GM23338 (cell line): ENCODE measurements at regions not wholly inside any gene's neighbourhood (a gene's known extent, or its start where the extent isn't known, plus 50 kb on each side); places are given as distances from the start of the nearest gene placed in this dataset.

Experiments
- ATAC-seq: fragments of 200-7000 bp; cut with Tn5 transposase; 3 replicates; pipeline ENCODE4 v1.9.1; 2020
- DNase-seq: peaks from one replicate; pipeline ENCODE4 v3.0.0-alpha.2; 2015; ENCODE audit warnings: low spot score
- H2AFZ ChIP-seq: fragments of 200-600 bp; sonication (generic); 2 replicates; pipeline ENCODE4 v1.8.0; 2016; ENCODE audit warnings: antibody characterized with exemption, mild to moderate bottlenecking, moderate library complexity
- H3F3A ChIP-seq: fragments of 200-600 bp; sonication (generic); replicated peaks from 2 replicates; pipeline ENCODE4 v1.8.0; 2017; ENCODE audit warnings: antibody characterized with exemption, mixed run types, low read depth
- H3K27ac ChIP-seq: fragments of 200-600 bp; sonication (generic); 2 replicates; pipeline ENCODE4 v1.6.1; 2016; ENCODE audit warnings: low read depth
- H3K27me3 ChIP-seq: fragments of 200-600 bp; sonication (generic); 2 replicates; pipeline ENCODE4 v1.8.0; 2016; ENCODE audit warnings: mild to moderate bottlenecking, mixed run types, moderate library complexity; ENCODE audit not compliant: insufficient read depth
- H3K36me3 ChIP-seq: fragments of 200-600 bp; sonication (generic); 2 replicates; pipeline ENCODE4 v1.8.0; 2016; ENCODE audit warnings: mild to moderate bottlenecking; ENCODE audit not compliant: insufficient read depth
- H3K4me1 ChIP-seq: fragments of 200-600 bp; sonication (generic); 2 replicates; pipeline ENCODE4 v1.8.0; 2016; ENCODE audit warnings: mild to moderate bottlenecking, moderate library complexity; ENCODE audit not compliant: insufficient read depth
- H3K4me2 ChIP-seq: fragments of 200-600 bp; sonication (generic); 2 replicates; pipeline ENCODE4 v1.7.1; 2017; ENCODE audit warnings: mixed run types
- H3K4me3 ChIP-seq: fragments of 200-600 bp; sonication (generic); 2 replicates; pipeline ENCODE4 v1.6.1; 2016; ENCODE audit warnings: mixed run types
- H3K79me2 ChIP-seq: fragments of 200-600 bp; sonication (generic); replicated peaks from 2 replicates; pipeline ENCODE4 v1.8.0; 2017; ENCODE audit warnings: mild to moderate bottlenecking; ENCODE audit not compliant: insufficient read depth
- H3K9me2 ChIP-seq: fragments of 200-600 bp; sonication (generic); 2 replicates; pipeline ENCODE4 v1.8.0; 2017; ENCODE audit not compliant: insufficient read depth
- H4K20me1 ChIP-seq: fragments of 200-600 bp; sonication (generic); replicated peaks from 2 replicates; pipeline ENCODE4 v1.8.0; 2017; ENCODE audit warnings: mild to moderate bottlenecking; ENCODE audit not compliant: insufficient read depth
- H3K27ac Mint-ChIP-seq: 2 replicates; pipeline ENCODE4 v1.8.0; 2020; ENCODE audit warnings: inconsistent platforms, mild to moderate bottlenecking, moderate library complexity, mixed read lengths
- H3K27me3 Mint-ChIP-seq: 3 replicates; pipeline ENCODE4 v1.8.0; 2022; ENCODE audit warnings: low read depth, mild to moderate bottlenecking, moderate library complexity, mixed read lengths, inconsistent platforms; ENCODE audit not compliant: insufficient read depth, poor library complexity
- H3K36me3 Mint-ChIP-seq: 3 replicates; pipeline ENCODE4 v1.8.0; 2021; ENCODE audit warnings: low read depth, mild to moderate bottlenecking, inconsistent platforms, moderate library complexity, mixed read lengths
- H3K4me1 Mint-ChIP-seq: 3 replicates; pipeline ENCODE4 v1.8.0; 2020; ENCODE audit warnings: mild to moderate bottlenecking, inconsistent platforms, mixed read lengths
- H3K4me3 Mint-ChIP-seq: 3 replicates; pipeline ENCODE4 v1.8.0; 2021; ENCODE audit warnings: moderate library complexity, mild to moderate bottlenecking, inconsistent platforms, mixed read lengths
- H3K9me3 Mint-ChIP-seq: 3 replicates; pipeline ENCODE4 v1.8.0; 2020; ENCODE audit warnings: moderate library complexity, mild to moderate bottlenecking, inconsistent platforms, mixed read lengths
- CREB1 ChIP-seq: fragments of 250-450 bp; sonication (Bioruptor Pico); IDR thresholded peaks from 2 replicates; pipeline ENCODE4 v1.5.0; 2020; ENCODE audit warnings: low read depth, mild to moderate bottlenecking, moderate library complexity
- ETS1 ChIP-seq: IDR thresholded peaks from 2 replicates; pipeline ENCODE4 v1.6.1; 2016; ENCODE audit warnings: antibody characterized with exemption
- EZH2 ChIP-seq: fragments of 200-600 bp; sonication (generic); IDR thresholded peaks from one replicate; pipeline ENCODE4 v1.8.0; 2017; ENCODE audit warnings: antibody characterized with exemption, mild to moderate bottlenecking, low read depth; ENCODE audit not compliant: unreplicated experiment
- NANOG ChIP-seq: IDR thresholded peaks from 2 replicates; pipeline ENCODE4 v1.6.1; 2016; ENCODE audit warnings: antibody characterized with exemption, borderline replicate concordance
- STAT1 ChIP-seq: IDR thresholded peaks from one replicate; pipeline ENCODE4 v1.6.1; 2016; ENCODE audit warnings: antibody characterized with exemption; ENCODE audit not compliant: unreplicated experiment
- ZNF114 ChIP-seq: fragments of 250-450 bp; sonication (Bioruptor Pico); IDR thresholded peaks from 2 replicates; pipeline ENCODE4 v1.5.0; 2020; ENCODE audit warnings: mild to moderate bottlenecking, moderate library complexity
- ZNF331 ChIP-seq: fragments of 250-450 bp; sonication (Bioruptor Pico); IDR thresholded peaks from 2 replicates; pipeline ENCODE4 v1.5.0; 2020; ENCODE audit warnings: low read depth, mild to moderate bottlenecking, moderate library complexity
- TF ChIP-seq, protein P1 (sequence below): fragments of 250-450 bp; sonication (Bioruptor Pico); IDR thresholded peaks from 2 replicates; pipeline ENCODE4 v1.5.0; 2020; ENCODE audit warnings: mild to moderate bottlenecking, moderate library complexity
- TF ChIP-seq, protein P2 (sequence below), 2 experiments: fragments of 200-600 bp in 1 of 2; sonication (generic) in 1 of 2; conservative IDR thresholded peaks; 2 replicates each; pipeline versions ENCODE4 v1.5.1 to v1.6.1; 2016 to 2017; ENCODE audit warnings: antibody characterized with exemption in 2 of 2, low read depth in 2 of 2, mild to moderate bottlenecking in 2 of 2, moderate library complexity in 1 of 2

DNA sequence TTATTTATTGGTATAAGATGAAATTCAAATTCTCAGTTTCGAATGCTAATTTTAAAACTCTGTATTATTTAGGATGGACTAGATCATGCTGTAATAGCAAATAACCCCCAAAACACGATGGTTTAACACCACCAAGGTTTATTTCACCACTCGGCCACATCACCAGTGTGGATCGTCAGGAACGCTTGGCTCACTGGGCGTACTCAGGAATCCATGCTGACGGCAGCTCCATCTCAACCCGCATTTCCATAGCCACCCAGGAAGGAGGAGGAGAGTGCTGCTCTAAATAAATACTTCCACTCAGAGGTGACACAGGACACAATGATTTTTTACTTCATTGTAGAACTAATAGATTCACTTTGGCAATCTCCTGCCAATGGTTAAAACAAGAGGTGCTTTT, 347.4 kb downstream of the SH3GL2 start:
- H3K9me2 ChIP-seq, result peaks cover 2% of the 10 kb centered on the region; the same call in 1 of the 2 replicates
- H3K79me2 ChIP-seq, result no peaks in the 10 kb centered on the region
- TF ChIP-seq ETS1 (no peak), CREB1 (CRISPR knock-in tag) (no peak), EZH2 (no peak), NANOG (no peak), ZNF331 (CRISPR knock-in tag) (no peak), STAT1 (no peak)
- H4K20me1 ChIP-seq, result no peaks in the 10 kb centered on the region
- H2AFZ ChIP-seq, result no peak overlapping the region
- peaks cover 4% of the 10 kb centered on the region; the same call in 1 of the 3 replicates for H3K9me3 Mint-ChIP-seq
- no peaks in the 10 kb centered on the region for H3K36me3 Mint-ChIP-seq
- peaks cover 2% of the 10 kb centered on the region for H3K27me3 Mint-ChIP-seq
- no peak overlapping the region for H3K4me2 ChIP-seq
- H3K4me3 Mint-ChIP-seq, result no peak overlapping the region
- no peaks in the 10 kb centered on the region for H3F3A ChIP-seq
- H3K27ac Mint-ChIP-seq, result no peak overlapping the region
- H3K27ac ChIP-seq, result no peak overlapping the region
- peaks cover 19% of the 10 kb centered on the region for H3K4me1 ChIP-seq
- H3K4me1 Mint-ChIP-seq, result peaks cover 22% of the 10 kb centered on the region
- DNase-seq (no peak), ATAC-seq (no peak)
- no peaks in the 10 kb centered on the region for H3K36me3 ChIP-seq
- H3K4me3 ChIP-seq, result no peak overlapping the region
- no peaks in the 10 kb centered on the region for H3K27me3 ChIP-seq

- no peak for ATAC-seq
- no peak overlapping the region for H3K4me2 ChIP-seq
- peaks cover 28% of the 10 kb centered on the region for H3K4me1 ChIP-seq
- Mint-ChIP-seq H3K4me3 (no peak overlapping the region), H3K27ac (no peak overlapping the region), H3K27me3 (peaks cover 3% of the 10 kb centered on the region), H3K4me1 (peaks cover 33% of the 10 kb centered on the region), H3K36me3 (no peaks in the 10 kb centered on the region), H3K9me3 (peaks cover 4% of the 10 kb centered on the region; the same call in 1 of the 3 replicates)
- peaks cover 2% of the 10 kb centered on the region; the same call in 1 of the 2 replicates for H3K9me2 ChIP-seq
- no peaks in the 10 kb centered on the region for H4K20me1 ChIP-seq
- H3K27me3 ChIP-seq, result no peaks in the 10 kb centered on the region
- no peaks in the 10 kb centered on the region for H3K36me3 ChIP-seq
- no peak overlapping the region for H3K4me3 ChIP-seq
- no peak overlapping the region for H3K27ac ChIP-seq
- no peak overlapping the region for H2AFZ ChIP-seq
- no peaks in the 10 kb centered on the region for H3K79me2 ChIP-seq
- no peak for DNase-seq
- H3F3A ChIP-seq, result no peaks in the 10 kb centered on the region
- TF ChIP-seq ZNF114 (CRISPR knock-in tag) (no peak), CREB1 (CRISPR knock-in tag) (no peak), NANOG (no peak), STAT1 (no peak)
- TF ChIP-seq, protein P1, sequence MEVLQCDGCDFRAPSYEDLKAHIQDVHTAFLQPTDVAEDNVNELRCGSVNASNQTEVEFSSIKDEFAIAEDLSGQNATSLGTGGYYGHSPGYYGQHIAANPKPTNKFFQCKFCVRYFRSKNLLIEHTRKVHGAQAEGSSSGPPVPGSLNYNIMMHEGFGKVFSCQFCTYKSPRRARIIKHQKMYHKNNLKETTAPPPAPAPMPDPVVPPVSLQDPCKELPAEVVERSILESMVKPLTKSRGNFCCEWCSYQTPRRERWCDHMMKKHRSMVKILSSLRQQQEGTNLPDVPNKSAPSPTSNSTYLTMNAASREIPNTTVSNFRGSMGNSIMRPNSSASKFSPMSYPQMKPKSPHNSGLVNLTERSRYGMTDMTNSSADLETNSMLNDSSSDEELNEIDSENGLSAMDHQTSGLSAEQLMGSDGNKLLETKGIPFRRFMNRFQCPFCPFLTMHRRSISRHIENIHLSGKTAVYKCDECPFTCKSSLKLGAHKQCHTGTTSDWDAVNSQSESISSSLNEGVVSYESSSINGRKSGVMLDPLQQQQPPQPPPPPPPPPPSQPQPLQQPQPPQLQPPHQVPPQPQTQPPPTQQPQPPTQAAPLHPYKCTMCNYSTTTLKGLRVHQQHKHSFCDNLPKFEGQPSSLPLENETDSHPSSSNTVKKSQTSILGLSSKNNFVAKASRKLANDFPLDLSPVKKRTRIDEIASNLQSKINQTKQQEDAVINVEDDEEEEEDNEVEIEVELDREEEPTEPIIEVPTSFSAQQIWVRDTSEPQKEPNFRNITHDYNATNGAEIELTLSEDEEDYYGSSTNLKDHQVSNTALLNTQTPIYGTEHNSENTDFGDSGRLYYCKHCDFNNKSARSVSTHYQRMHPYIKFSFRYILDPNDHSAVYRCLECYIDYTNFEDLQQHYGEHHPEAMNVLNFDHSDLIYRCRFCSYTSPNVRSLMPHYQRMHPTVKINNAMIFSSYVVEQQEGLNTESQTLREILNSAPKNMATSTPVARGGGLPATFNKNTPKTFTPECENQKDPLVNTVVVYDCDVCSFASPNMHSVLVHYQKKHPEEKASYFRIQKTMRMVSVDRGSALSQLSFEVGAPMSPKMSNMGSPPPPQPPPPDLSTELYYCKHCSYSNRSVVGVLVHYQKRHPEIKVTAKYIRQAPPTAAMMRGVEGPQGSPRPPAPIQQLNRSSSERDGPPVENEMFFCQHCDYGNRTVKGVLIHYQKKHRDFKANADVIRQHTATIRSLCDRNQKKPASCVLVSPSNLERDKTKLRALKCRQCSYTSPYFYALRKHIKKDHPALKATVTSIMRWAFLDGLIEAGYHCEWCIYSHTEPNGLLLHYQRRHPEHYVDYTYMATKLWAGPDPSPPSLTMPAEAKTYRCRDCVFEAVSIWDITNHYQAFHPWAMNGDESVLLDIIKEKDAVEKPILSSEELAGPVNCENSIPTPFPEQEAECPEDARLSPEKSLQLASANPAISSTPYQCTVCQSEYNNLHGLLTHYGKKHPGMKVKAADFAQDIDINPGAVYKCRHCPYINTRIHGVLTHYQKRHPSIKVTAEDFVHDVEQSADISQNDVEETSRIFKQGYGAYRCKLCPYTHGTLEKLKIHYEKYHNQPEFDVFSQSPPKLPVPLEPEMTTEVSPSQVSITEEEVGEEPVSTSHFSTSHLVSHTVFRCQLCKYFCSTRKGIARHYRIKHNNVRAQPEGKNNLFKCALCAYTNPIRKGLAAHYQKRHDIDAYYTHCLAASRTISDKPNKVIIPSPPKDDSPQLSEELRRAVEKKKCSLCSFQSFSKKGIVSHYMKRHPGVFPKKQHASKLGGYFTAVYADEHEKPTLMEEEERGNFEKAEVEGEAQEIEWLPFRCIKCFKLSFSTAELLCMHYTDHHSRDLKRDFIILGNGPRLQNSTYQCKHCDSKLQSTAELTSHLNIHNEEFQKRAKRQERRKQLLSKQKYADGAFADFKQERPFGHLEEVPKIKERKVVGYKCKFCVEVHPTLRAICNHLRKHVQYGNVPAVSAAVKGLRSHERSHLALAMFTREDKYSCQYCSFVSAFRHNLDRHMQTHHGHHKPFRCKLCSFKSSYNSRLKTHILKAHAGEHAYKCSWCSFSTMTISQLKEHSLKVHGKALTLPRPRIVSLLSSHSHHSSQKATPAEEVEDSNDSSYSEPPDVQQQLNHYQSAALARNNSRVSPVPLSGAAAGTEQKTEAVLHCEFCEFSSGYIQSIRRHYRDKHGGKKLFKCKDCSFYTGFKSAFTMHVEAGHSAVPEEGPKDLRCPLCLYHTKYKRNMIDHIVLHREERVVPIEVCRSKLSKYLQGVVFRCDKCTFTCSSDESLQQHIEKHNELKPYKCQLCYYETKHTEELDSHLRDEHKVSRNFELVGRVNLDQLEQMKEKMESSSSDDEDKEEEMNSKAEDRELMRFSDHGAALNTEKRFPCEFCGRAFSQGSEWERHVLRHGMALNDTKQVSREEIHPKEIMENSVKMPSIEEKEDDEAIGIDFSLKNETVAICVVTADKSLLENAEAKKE, result no peak
- TF ChIP-seq, protein P2, sequence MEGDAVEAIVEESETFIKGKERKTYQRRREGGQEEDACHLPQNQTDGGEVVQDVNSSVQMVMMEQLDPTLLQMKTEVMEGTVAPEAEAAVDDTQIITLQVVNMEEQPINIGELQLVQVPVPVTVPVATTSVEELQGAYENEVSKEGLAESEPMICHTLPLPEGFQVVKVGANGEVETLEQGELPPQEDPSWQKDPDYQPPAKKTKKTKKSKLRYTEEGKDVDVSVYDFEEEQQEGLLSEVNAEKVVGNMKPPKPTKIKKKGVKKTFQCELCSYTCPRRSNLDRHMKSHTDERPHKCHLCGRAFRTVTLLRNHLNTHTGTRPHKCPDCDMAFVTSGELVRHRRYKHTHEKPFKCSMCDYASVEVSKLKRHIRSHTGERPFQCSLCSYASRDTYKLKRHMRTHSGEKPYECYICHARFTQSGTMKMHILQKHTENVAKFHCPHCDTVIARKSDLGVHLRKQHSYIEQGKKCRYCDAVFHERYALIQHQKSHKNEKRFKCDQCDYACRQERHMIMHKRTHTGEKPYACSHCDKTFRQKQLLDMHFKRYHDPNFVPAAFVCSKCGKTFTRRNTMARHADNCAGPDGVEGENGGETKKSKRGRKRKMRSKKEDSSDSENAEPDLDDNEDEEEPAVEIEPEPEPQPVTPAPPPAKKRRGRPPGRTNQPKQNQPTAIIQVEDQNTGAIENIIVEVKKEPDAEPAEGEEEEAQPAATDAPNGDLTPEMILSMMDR (conservative IDR thresholded peaks at IDR 0.05; ENCODE audit: low read depth in 2 of 2), result no peak
Observed at GRCh38 chr9:17927616-17928015, 348.8 kb downstream of the SH3GL2 start.
